ENCODE measurements at regions not wholly inside any gene's neighbourhood (a gene's known extent, or its start where the extent isn't known, plus 50 kb on each side); places are given as distances from the start of the nearest gene placed in this dataset.

DNA sequence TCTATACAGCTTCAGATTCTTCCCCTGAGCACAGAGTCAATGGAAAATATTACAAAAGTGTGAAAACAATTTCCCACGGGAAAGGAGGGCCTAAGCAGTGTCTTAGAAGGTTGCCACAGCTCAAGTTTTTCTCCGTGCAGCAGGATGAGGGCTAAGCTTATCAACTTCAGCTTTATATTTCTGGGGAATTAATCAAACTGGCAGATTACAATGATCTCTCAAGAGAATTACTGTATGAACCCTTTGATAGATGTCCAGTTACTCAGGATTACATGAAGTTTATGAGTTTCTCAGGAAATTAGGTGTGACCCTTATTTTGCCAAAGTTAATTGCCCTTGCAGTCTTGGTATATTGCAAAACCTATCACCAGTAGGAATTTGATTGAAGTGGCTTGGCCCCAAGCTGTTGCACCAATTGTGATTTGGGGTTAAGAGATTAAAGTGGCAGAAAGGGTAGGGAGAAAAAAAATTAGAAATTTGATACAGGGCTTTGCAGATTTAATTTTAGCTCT lies 298.4 kb downstream of the MAP2K6 start:
- ChIA-PET CTCF (no interaction called here), POLR2A (ENCODE audit: low non-redundant PET) (no interaction called here)
- no peak for DNase-seq (ENCODE audit: low spot score)
- H3K27ac ChIP-seq: no peak overlapping the region
- TF ChIP-seq, protein P1, sequence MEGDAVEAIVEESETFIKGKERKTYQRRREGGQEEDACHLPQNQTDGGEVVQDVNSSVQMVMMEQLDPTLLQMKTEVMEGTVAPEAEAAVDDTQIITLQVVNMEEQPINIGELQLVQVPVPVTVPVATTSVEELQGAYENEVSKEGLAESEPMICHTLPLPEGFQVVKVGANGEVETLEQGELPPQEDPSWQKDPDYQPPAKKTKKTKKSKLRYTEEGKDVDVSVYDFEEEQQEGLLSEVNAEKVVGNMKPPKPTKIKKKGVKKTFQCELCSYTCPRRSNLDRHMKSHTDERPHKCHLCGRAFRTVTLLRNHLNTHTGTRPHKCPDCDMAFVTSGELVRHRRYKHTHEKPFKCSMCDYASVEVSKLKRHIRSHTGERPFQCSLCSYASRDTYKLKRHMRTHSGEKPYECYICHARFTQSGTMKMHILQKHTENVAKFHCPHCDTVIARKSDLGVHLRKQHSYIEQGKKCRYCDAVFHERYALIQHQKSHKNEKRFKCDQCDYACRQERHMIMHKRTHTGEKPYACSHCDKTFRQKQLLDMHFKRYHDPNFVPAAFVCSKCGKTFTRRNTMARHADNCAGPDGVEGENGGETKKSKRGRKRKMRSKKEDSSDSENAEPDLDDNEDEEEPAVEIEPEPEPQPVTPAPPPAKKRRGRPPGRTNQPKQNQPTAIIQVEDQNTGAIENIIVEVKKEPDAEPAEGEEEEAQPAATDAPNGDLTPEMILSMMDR (conservative IDR thresholded peaks at IDR 0.05; ENCODE audit: low read depth): no peak

DNA sequence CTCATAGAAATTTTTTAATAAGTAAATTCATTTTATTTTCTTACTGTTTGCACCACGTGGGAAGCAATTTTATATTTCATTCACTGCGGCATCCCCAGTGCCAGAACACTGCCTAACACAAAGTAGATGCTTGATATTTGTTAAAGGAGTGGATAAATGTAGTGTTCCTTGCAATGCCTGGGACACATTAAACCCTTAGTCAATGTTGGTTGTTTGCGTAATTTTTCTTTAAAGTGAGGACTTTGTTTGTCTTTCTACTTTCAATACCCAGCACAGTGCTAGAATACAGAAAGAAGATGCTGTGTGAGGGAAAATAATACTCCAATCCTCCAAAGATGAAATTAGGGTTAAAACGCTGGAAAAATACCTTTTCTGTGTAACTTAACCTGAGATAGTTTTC lies 299.3 kb downstream of the MAP2K6 start:
- CTCF ChIA-PET: no interaction called here
- POLR2A ChIA-PET (ENCODE audit: low non-redundant PET): no interaction called here
- no peak for DNase-seq (ENCODE audit: low spot score)
- no peak overlapping the region for H3K27ac ChIP-seq
- TF ChIP-seq, protein P1 (conservative IDR thresholded peaks at IDR 0.05; ENCODE audit: low read depth): no peak

DNA sequence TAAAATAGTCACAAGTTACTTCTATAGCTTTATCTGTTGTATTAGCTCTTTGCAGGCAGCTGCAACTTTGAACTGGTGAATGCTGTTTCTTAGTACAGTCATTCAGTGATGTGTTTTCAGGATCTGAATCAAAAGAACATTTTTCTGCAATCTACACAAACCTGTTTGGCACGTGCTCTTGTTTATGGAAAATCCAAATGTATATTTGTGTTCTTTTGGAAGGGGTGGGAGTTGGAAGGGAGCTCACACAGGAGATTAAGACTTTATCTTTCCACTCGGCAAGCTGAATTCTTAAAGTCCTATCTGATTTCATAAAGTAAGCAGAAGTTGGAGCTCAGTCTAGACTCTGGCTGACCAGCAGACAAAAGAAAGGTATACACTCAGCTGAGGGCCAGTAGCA lies 300.2 kb downstream of the MAP2K6 start:
- CTCF ChIA-PET: no interaction called here
- POLR2A ChIA-PET (ENCODE audit: low non-redundant PET): no interaction called here
- DNase-seq (ENCODE audit: low spot score): no peak
- no peak overlapping the region for H3K27ac ChIP-seq
- TF ChIP-seq, protein P1 (conservative IDR thresholded peaks at IDR 0.05; ENCODE audit: low read depth): no peak

DNA sequence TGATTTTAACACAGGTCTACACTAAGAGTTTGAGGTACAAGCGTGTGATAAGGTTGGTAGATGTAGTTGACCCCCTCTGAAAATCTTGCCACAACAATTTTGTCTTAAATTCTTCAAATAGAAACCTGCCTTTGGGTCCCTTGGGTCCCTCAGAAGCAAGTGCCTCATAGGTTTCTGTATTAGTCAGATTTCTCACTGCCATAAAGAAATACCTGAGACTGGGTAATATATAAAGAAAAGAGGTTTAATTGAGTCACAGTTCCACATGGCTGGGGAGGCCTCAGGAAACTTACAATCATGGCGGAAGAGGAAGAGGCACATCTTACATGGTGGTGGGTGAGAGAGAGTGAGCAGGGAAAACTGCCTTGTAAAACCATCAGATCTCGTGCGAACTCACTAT lies 301.2 kb downstream of the MAP2K6 start:
- TF ChIP-seq, protein P1 (conservative IDR thresholded peaks at IDR 0.05; ENCODE audit: low read depth): no peak
- POLR2A ChIA-PET (ENCODE audit: low non-redundant PET): no interaction called here
- DNase-seq (ENCODE audit: low spot score): no peak
- CTCF ChIA-PET: no interaction called here
- H3K27ac ChIP-seq: no peak overlapping the region

DNA sequence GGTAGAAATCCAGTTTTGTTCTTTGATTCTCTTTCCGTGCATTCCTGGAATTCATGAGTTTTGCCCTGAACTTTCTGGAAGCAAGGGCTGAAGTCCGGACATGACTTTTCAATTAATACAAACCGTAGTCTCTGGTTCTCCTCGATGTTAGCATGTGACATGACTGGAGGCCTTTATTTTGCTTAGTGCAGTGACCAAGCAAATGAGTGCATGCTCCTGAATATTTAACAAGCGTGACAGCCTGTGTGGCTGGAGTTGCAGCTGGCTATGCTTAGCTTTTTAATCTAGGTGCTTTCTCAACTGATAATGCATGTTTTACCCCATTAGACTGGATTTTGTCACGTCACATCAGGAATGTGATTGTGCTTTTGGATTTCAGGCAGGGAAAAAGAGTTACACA lies 302.1 kb downstream of the MAP2K6 start:
- DNase-seq (ENCODE audit: low spot score): no peak
- CTCF ChIA-PET: no interaction called here
- TF ChIP-seq, protein P1 (conservative IDR thresholded peaks at IDR 0.05; ENCODE audit: low read depth): no peak
- H3K27ac ChIP-seq: no peak overlapping the region
- POLR2A ChIA-PET (ENCODE audit: low non-redundant PET): interaction anchor here (0.6 kb wide), 1 partner anchor 456 kb away, joined by 6 read pairs; no protein-coding TSS in a partner anchor

DNA sequence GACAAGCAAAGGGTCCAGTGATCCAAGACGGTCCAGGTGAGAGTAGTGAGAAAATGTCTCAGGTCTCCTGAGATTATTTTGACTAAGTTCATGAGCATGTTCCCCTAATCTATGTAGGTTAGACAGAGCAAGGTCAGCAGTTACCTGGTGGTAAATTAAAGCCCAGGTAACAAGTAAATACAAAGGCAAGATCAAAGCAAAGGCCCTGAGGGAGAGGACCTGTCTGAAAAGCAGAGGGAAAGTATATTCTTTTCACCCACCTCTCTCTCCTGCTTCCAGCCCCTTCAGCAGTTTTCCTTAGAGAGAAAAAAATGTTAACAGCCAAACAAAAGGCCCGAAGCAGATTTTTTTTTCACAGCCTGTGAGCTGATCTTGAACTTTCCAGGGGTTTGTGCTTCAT lies 302.7 kb downstream of the MAP2K6 start:
- TF ChIP-seq, protein P1 (conservative IDR thresholded peaks at IDR 0.05; ENCODE audit: low read depth): no peak
- H3K27ac ChIP-seq: no peak overlapping the region
- ChIA-PET CTCF (no interaction called here), POLR2A (ENCODE audit: low non-redundant PET) (no interaction called here)
- DNase-seq (ENCODE audit: low spot score): no peak

DNA sequence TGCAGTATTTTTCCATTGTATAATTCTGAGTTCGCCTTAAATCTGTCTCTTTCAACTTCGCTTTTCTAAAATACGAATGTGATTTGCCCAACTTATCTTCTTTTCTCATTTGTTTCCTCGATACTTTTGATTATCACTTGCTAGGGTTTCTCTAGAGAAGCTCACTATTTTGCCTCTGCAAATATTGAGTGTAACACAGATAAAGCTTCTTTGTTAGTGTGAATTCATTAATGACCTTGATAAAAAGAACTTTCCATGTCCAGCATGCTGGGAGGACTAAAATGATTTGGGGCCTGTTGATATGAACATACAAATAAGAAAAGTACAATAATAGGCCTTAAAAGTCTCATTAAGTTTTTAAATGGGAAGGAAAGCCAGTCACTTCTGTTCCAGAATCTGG lies 303.3 kb downstream of the MAP2K6 start:
- DNase-seq (ENCODE audit: low spot score): no peak
- TF ChIP-seq, protein P1 (conservative IDR thresholded peaks at IDR 0.05; ENCODE audit: low read depth): no peak
- CTCF ChIA-PET: interaction anchor here (0.6 kb wide), 1 partner anchor 79 kb away, joined by 3 read pairs; no protein-coding TSS in a partner anchor
- POLR2A ChIA-PET (ENCODE audit: low non-redundant PET): no interaction called here
- H3K27ac ChIP-seq: no peak overlapping the region

All from RWPE1 (cell line).